HCT116 (cell line): ENCODE measurements at regions not wholly inside any gene's neighbourhood (a gene's known extent, or its start where the extent isn't known, plus 50 kb on each side); places are given as distances from the start of the nearest gene placed in this dataset.
"Not testable (repeated sequence)": the region's sequence is repeated elsewhere in the genome, so short reads cannot be mapped to it uniquely, and the experiment has no call there.

ENCODE experiments used
- ATAC-seq: fragments of 200-7000 bp; cut with Tn5 transposase; 2 replicates; pipeline ENCODE4 v1.9.1; 2020; ENCODE audit warnings: mild to moderate bottlenecking, moderate library complexity
- BruUV-seq: library from RNA; stranded (reverse); fragments of 400-500 nt; replicated peaks from 2 replicates; lab custom pipeline; 2021; lab: Mats Ljungman, UMichigan
- CTCF ChIA-PET: fragments of 300-600 bp; sonication (Branson Sonifier 250); formaldehyde crosslinking; loops from one replicate; lab custom pipeline; 2021; ENCODE audit warnings: antibody characterized with exemption; lab: Charles Lee
- POLR2A ChIA-PET: fragments of 300-600, 350-600 bp; sonication (Branson Sonifier 250); formaldehyde crosslinking; loops from one replicate; lab custom pipeline; 2021; ENCODE audit warnings: antibody characterized with exemption; lab: Charles Lee
- RAD21 ChIA-PET, 2 experiments: fragments of 300-600 bp; sonication (Branson Sonifier 250); formaldehyde crosslinking; loops; one replicate each; lab custom pipeline; 2023; ENCODE audit warnings: low total read pairs in 2 of 2; ENCODE audit not compliant: uncharacterized antibody in 2 of 2, unreplicated experiment in 2 of 2, low non-redundant PET in 1 of 2; lab: Charles Lee
- DNase-seq: peaks from one replicate; pipeline ENCODE4 v3.0.0-alpha.2; 2010; ENCODE audit warnings: low read depth, low spot score
- H2AFZ ChIP-seq: fragments of 200-600 bp; shearing (Covaris generic), sonication (generic); 2 replicates; pipeline ENCODE4 v1.6.1; 2017; ENCODE audit warnings: low read depth, mixed run types, mixed read lengths, antibody characterized with exemption, low read length; ENCODE audit not compliant: poor library complexity, severe bottlenecking
- H3K27ac ChIP-seq: 2 replicates; pipeline ENCODE4 v1.5.1; 2012; ENCODE audit warnings: low read depth, low read length
- H3K27me3 ChIP-seq: fragments of 200-600 bp; sonication (generic); 2 replicates; pipeline ENCODE4 v1.6.1; 2016; ENCODE audit warnings: mixed run types, low read length, mixed read lengths; ENCODE audit not compliant: insufficient read depth
- H3K36me3 ChIP-seq, 2 experiments: fragments of 200-500 bp in 1 of 2; fragments of 200-600 bp in 1 of 2; sonication (Bioruptor generic) in 1 of 2; sonication (generic) in 1 of 2; 2 replicates each; pipeline versions ENCODE4 v1.5.1 to v1.6.1; 2014 to 2016; ENCODE audit warnings: low read length in 2 of 2, inconsistent platforms in 1 of 2, mixed read lengths in 1 of 2, mixed run types in 1 of 2; ENCODE audit not compliant: insufficient read depth in 2 of 2, control insufficient read depth in 1 of 2
- H3K4me1 ChIP-seq, 2 experiments: fragments of 200-600 bp in 1 of 2; sonication (generic) in 1 of 2; 2 replicates each; pipeline versions ENCODE4 v1.5.1 to v1.6.1; 2012 to 2017; ENCODE audit warnings: low read length in 2 of 2, inconsistent platforms in 1 of 2, mild to moderate bottlenecking in 1 of 2, mixed read lengths in 1 of 2, mixed run types in 1 of 2, moderate library complexity in 1 of 2; ENCODE audit not compliant: insufficient read depth in 2 of 2, control insufficient read depth in 1 of 2
- H3K4me2 ChIP-seq: fragments of 200-600 bp; sonication (generic); 2 replicates; pipeline ENCODE4 v1.6.1; 2017; ENCODE audit warnings: mixed run types, low read length, mixed read lengths
- H3K4me3 ChIP-seq, 2 experiments: fragments of 200-600 bp in 1 of 2; sonication (generic) in 1 of 2; replicated peaks in 1 of 2; 2 replicates each; pipeline ENCODE4 v1.5.1; 2011 to 2016; ENCODE audit warnings: low read length in 2 of 2, control low read depth in 1 of 2, low read depth in 1 of 2, mild to moderate bottlenecking in 1 of 2, mixed read lengths in 1 of 2, mixed run types in 1 of 2
- H3K79me2 ChIP-seq: fragments of 200-600 bp; sonication (generic); 2 replicates; pipeline ENCODE4 v1.6.1; 2017; ENCODE audit warnings: mild to moderate bottlenecking, mixed run types, low read length, moderate library complexity, mixed read lengths; ENCODE audit not compliant: insufficient read depth
- H3K9ac ChIP-seq: fragments of 200-600 bp; sonication (generic); 2 replicates; pipeline ENCODE4 v1.6.1; 2016; ENCODE audit warnings: low read length, mixed read lengths
- H3K9me2 ChIP-seq: fragments of 200-600 bp; sonication (generic), shearing (Covaris generic); 2 replicates; pipeline ENCODE4 v1.6.1; 2017; ENCODE audit warnings: mixed run types, mild to moderate bottlenecking, moderate library complexity; ENCODE audit not compliant: insufficient read depth
- H3K9me3 ChIP-seq, 2 experiments: fragments of 200-500 bp in 1 of 2; fragments of 200-600 bp in 1 of 2; sonication (Bioruptor generic) in 1 of 2; sonication (generic) in 1 of 2; 2 replicates each; pipeline ENCODE4 v1.6.1; 2014 to 2017; ENCODE audit warnings: low read length in 2 of 2, mixed read lengths in 2 of 2, inconsistent platforms in 1 of 2, low read depth in 1 of 2, mild to moderate bottlenecking in 1 of 2, mixed run types in 1 of 2, moderate library complexity in 1 of 2; ENCODE audit not compliant: control insufficient read depth in 1 of 2, insufficient read depth in 1 of 2
- H4K20me1 ChIP-seq: fragments of 200-600 bp; sonication (generic), shearing (Covaris generic); 2 replicates; pipeline ENCODE4 v1.6.1; 2017; ENCODE audit warnings: mixed run types, mild to moderate bottlenecking, moderate library complexity; ENCODE audit not compliant: insufficient read depth
- CEBPB ChIP-seq: IDR thresholded peaks from 2 replicates; pipeline ENCODE4 v1.6.1; 2012; ENCODE audit warnings: low read depth
- EGR1 ChIP-seq: IDR thresholded peaks from 2 replicates; pipeline ENCODE4 v1.6.1; 2012; ENCODE audit warnings: low read depth
- ELF1 ChIP-seq: IDR thresholded peaks from 2 replicates; pipeline ENCODE4 v1.6.1; 2012; ENCODE audit warnings: low read depth, borderline replicate concordance
- EZH2 ChIP-seq: fragments of 200-600 bp; sonication (generic); IDR thresholded peaks from 2 replicates; pipeline ENCODE4 v1.6.1; 2017; ENCODE audit warnings: antibody characterized with exemption, mixed run types
- JUND ChIP-seq: IDR thresholded peaks from 2 replicates; pipeline ENCODE4 v1.6.1; 2012
- MAX ChIP-seq: IDR thresholded peaks from 2 replicates; pipeline ENCODE4 v1.6.1; 2012
- RAD21 ChIP-seq: IDR thresholded peaks from 2 replicates; pipeline ENCODE4 v1.6.1; 2012; ENCODE audit warnings: low read depth, mild to moderate bottlenecking
- SIN3A ChIP-seq: IDR thresholded peaks from 2 replicates; pipeline ENCODE4 v1.6.1; 2012; ENCODE audit warnings: low read depth
- SP1 ChIP-seq: IDR thresholded peaks from 2 replicates; pipeline ENCODE4 v1.6.1; 2012; ENCODE audit warnings: low read depth
- SRF ChIP-seq: IDR thresholded peaks from 2 replicates; pipeline ENCODE4 v1.6.1; 2012; ENCODE audit warnings: low read depth
- TCF7L2 ChIP-seq: IDR thresholded peaks from 2 replicates; pipeline ENCODE4 v1.7.0; 2011; ENCODE audit warnings: borderline replicate concordance, inconsistent platforms; ENCODE audit not compliant: insufficient read depth, insufficient read length; ENCODE audit errors: extremely low read depth
- YY1 ChIP-seq: IDR thresholded peaks from 2 replicates; pipeline ENCODE4 v1.6.1; 2011; ENCODE audit warnings: low read length, low read depth, moderate library complexity, mild to moderate bottlenecking; ENCODE audit not compliant: insufficient replicate concordance; ENCODE audit errors: extremely low read depth
- intact Hi-C: fragments of 100-400 bp; cut with micrococcal nuclease; formaldehyde crosslinking; loops from 2 replicates; pipeline ENCODE4 v1.10.0; 2022
- TF ChIP-seq, protein P1 (sequence below): IDR thresholded peaks from 2 replicates; pipeline ENCODE4 v1.6.1; 2012
- TF ChIP-seq, protein P2 (sequence below): IDR thresholded peaks from 2 replicates; pipeline ENCODE4 v1.6.1; 2011; ENCODE audit warnings: mild to moderate bottlenecking, low read length, moderate library complexity; ENCODE audit not compliant: insufficient replicate concordance; ENCODE audit errors: extremely low read depth

- no peaks in the 10 kb centered on the region for H3K36me3 ChIP-seq
- TF ChIP-seq YY1 = no peak
- TF ChIP-seq, protein P1, sequence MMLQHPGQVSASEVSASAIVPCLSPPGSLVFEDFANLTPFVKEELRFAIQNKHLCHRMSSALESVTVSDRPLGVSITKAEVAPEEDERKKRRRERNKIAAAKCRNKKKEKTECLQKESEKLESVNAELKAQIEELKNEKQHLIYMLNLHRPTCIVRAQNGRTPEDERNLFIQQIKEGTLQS = no peak
- no peak for TF ChIP-seq EGR1
- no peak for TF ChIP-seq SP1
- no peak for TF ChIP-seq CEBPB
- TF ChIP-seq, protein P2, sequence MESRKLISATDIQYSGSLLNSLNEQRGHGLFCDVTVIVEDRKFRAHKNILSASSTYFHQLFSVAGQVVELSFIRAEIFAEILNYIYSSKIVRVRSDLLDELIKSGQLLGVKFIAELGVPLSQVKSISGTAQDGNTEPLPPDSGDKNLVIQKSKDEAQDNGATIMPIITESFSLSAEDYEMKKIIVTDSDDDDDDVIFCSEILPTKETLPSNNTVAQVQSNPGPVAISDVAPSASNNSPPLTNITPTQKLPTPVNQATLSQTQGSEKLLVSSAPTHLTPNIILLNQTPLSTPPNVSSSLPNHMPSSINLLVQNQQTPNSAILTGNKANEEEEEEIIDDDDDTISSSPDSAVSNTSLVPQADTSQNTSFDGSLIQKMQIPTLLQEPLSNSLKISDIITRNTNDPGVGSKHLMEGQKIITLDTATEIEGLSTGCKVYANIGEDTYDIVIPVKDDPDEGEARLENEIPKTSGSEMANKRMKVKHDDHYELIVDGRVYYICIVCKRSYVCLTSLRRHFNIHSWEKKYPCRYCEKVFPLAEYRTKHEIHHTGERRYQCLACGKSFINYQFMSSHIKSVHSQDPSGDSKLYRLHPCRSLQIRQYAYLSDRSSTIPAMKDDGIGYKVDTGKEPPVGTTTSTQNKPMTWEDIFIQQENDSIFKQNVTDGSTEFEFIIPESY = no peak
- no peak for TF ChIP-seq SRF
- TF ChIP-seq RAD21 = no peak
- TF ChIP-seq SIN3A = no peak
- no peak for TF ChIP-seq JUND
- TF ChIP-seq ELF1 = no peak
- no peak for TF ChIP-seq TCF7L2
- TF ChIP-seq MAX = no peak
- TF ChIP-seq EZH2 = no peak
- no peaks in the 10 kb centered on the region for H3K9me3 ChIP-seq
- intact Hi-C loops = no loop called here
- H3K79me2 ChIP-seq = no peaks in the 10 kb centered on the region
- no peaks in the 10 kb centered on the region for H4K20me1 ChIP-seq
- no peaks in the 10 kb centered on the region for H3K9me2 ChIP-seq
- BruUV-seq = no TSS peak
- H3K4me1 ChIP-seq = no peaks in the 10 kb centered on the region
- no peak overlapping the region for H2AFZ ChIP-seq
- no peak for ATAC-seq
- ChIA-PET POLR2A (no interaction called here), RAD21 (no interaction called here), CTCF (no interaction called here)
- H3K27me3 ChIP-seq = no peaks in the 10 kb centered on the region
- H3K4me3 ChIP-seq = no peak overlapping the region
- no peak overlapping the region for H3K9ac ChIP-seq
- DNase-seq = no peak
- H3K27ac ChIP-seq = no peak overlapping the region
- no peak overlapping the region for H3K4me2 ChIP-seq
Observed at GRCh38 chr7:28332046-28332445, 80.3 kb upstream of the CREB5 start.

DNA sequence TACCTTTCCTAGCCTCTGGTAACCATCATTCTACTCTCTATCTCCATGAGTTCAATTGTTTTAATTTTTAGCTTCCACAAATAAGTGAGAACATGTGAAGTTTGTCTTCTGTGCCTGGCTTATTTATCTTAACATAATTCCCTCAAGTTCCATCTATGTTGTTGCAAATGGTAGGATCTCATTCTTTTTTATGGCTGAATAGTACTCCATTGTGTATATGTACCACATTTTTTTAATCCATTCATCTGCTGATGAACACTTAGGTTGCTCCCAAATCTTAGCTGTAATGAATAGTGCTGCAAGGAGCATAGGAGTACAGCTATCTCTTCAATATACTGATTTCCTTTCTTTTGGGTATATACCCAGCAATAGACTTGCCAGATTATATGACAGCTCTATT lies 78.8 kb upstream of the CREB5 start:
- RAD21 ChIA-PET, H3K9me3 ChIP-seq, H3K36me3 ChIP-seq, H3K4me1 ChIP-seq, H3K9me2 ChIP-seq, H3K27me3 ChIP-seq, POLR2A ChIA-PET, H4K20me1 ChIP-seq, H3K4me3 ChIP-seq, DNase-seq, CTCF ChIA-PET, intact Hi-C loops, H3K4me2 ChIP-seq, ATAC-seq, H3K9ac ChIP-seq, H3K27ac ChIP-seq, H3K79me2 ChIP-seq, H2AFZ ChIP-seq, BruUV-seq: not testable (repeated sequence)
